Dermis microvascular lymphatic vessel endothelial cell (primary cell): ENCODE measurements at regions not wholly inside any gene's neighbourhood (a gene's known extent, or its start where the extent isn't known, plus 50 kb on each side); places are given as distances from the start of the nearest gene placed in this dataset.

ENCODE experiments used
- DNase-seq, 2 donors: peaks; one replicate each; pipeline versions ENCODE4 v3.0.0 to v3.0.0-alpha.2; 2010; ENCODE audit warnings: low read depth in 2 of 2

DNA sequence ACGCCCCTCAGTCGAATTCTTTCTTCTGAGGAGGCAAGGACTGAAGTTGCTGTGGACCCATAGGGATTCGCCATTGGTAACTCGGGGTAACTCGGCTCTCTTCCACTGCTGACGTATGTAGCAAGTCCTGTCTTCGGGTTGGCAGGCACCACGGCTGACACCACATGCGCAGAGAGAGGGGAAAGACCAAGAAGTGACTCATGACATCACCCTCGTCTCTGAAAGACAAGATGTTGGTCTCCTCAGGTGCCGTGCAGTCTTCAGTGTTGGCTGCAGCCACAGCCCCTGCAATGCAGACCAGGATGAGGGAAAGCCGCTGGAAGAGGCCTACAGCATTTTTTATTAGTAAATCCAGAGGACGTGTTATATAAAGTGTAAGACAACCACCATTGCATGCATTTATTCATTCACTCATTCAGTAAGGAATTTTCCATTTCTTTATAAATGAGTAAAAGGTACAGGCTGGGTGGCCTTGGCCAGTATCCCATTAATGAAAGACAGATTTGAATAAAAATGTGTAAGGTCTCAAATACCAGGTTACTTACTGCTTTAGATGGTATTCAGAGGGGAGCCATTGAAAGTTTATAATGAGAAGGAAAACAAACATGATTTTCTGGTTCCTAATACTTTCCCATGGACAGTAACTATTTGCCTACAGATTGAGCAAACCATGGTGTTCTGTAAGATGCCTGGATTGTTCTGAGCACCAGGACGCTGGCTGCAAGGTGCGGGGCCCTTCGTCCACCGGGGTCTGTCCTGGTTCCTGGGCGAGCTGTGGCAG lies 50.7 kb upstream of the IRF2BP2 start:
- DNase-seq, result no peak
